H1 (cell line): ENCODE measurements at regions not wholly inside any gene's neighbourhood (a gene's known extent, or its start where the extent isn't known, plus 50 kb on each side); places are given as distances from the start of the nearest gene placed in this dataset.

ENCODE experiments used
- TF ChIP-seq, protein P1 (sequence below): fragments of 300-600 bp; sonication (generic); IDR thresholded peaks from 2 replicates; pipeline ENCODE4 v1.7.1; 2012; ENCODE audit warnings: low read length, moderate library complexity, mild to moderate bottlenecking, inconsistent platforms; ENCODE audit not compliant: insufficient replicate concordance
- TF ChIP-seq, protein P2 (sequence below): IDR thresholded peaks from 2 replicates; pipeline ENCODE4 v1.6.1; 2011; ENCODE audit warnings: low read depth, mild to moderate bottlenecking, low read length; ENCODE audit not compliant: insufficient read depth

DNA sequence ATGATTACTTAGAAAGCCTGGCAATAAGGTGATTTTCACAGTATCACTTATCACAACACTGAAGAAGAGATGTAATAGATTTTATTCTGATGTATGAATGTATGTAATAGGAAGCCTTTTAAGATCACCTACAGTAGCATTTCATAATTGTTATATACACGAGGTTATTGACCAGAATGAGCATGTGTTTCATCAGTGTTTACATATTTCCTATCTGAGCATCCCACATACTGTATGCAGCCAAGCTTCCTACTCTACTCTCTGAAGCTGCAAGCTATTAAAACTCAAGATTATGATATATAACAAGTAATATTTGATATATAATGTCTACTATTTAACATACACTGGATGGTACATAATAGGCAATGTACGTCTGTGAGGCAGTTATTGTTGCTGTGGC is 190.9 kb upstream of the S100G start (continued):
- TF ChIP-seq, protein P1, sequence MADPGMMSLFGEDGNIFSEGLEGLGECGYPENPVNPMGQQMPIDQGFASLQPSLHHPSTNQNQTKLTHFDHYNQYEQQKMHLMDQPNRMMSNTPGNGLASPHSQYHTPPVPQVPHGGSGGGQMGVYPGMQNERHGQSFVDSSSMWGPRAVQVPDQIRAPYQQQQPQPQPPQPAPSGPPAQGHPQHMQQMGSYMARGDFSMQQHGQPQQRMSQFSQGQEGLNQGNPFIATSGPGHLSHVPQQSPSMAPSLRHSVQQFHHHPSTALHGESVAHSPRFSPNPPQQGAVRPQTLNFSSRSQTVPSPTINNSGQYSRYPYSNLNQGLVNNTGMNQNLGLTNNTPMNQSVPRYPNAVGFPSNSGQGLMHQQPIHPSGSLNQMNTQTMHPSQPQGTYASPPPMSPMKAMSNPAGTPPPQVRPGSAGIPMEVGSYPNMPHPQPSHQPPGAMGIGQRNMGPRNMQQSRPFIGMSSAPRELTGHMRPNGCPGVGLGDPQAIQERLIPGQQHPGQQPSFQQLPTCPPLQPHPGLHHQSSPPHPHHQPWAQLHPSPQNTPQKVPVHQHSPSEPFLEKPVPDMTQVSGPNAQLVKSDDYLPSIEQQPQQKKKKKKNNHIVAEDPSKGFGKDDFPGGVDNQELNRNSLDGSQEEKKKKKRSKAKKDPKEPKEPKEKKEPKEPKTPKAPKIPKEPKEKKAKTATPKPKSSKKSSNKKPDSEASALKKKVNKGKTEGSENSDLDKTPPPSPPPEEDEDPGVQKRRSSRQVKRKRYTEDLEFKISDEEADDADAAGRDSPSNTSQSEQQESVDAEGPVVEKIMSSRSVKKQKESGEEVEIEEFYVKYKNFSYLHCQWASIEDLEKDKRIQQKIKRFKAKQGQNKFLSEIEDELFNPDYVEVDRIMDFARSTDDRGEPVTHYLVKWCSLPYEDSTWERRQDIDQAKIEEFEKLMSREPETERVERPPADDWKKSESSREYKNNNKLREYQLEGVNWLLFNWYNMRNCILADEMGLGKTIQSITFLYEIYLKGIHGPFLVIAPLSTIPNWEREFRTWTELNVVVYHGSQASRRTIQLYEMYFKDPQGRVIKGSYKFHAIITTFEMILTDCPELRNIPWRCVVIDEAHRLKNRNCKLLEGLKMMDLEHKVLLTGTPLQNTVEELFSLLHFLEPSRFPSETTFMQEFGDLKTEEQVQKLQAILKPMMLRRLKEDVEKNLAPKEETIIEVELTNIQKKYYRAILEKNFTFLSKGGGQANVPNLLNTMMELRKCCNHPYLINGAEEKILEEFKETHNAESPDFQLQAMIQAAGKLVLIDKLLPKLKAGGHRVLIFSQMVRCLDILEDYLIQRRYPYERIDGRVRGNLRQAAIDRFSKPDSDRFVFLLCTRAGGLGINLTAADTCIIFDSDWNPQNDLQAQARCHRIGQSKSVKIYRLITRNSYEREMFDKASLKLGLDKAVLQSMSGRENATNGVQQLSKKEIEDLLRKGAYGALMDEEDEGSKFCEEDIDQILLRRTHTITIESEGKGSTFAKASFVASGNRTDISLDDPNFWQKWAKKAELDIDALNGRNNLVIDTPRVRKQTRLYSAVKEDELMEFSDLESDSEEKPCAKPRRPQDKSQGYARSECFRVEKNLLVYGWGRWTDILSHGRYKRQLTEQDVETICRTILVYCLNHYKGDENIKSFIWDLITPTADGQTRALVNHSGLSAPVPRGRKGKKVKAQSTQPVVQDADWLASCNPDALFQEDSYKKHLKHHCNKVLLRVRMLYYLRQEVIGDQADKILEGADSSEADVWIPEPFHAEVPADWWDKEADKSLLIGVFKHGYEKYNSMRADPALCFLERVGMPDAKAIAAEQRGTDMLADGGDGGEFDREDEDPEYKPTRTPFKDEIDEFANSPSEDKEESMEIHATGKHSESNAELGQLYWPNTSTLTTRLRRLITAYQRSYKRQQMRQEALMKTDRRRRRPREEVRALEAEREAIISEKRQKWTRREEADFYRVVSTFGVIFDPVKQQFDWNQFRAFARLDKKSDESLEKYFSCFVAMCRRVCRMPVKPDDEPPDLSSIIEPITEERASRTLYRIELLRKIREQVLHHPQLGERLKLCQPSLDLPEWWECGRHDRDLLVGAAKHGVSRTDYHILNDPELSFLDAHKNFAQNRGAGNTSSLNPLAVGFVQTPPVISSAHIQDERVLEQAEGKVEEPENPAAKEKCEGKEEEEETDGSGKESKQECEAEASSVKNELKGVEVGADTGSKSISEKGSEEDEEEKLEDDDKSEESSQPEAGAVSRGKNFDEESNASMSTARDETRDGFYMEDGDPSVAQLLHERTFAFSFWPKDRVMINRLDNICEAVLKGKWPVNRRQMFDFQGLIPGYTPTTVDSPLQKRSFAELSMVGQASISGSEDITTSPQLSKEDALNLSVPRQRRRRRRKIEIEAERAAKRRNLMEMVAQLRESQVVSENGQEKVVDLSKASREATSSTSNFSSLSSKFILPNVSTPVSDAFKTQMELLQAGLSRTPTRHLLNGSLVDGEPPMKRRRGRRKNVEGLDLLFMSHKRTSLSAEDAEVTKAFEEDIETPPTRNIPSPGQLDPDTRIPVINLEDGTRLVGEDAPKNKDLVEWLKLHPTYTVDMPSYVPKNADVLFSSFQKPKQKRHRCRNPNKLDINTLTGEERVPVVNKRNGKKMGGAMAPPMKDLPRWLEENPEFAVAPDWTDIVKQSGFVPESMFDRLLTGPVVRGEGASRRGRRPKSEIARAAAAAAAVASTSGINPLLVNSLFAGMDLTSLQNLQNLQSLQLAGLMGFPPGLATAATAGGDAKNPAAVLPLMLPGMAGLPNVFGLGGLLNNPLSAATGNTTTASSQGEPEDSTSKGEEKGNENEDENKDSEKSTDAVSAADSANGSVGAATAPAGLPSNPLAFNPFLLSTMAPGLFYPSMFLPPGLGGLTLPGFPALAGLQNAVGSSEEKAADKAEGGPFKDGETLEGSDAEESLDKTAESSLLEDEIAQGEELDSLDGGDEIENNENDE: no peak
- TF ChIP-seq, protein P2, sequence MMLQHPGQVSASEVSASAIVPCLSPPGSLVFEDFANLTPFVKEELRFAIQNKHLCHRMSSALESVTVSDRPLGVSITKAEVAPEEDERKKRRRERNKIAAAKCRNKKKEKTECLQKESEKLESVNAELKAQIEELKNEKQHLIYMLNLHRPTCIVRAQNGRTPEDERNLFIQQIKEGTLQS: no peak
